BE2C (cell line): ENCODE measurements at regions not wholly inside any gene's neighbourhood (a gene's known extent, or its start where the extent isn't known, plus 50 kb on each side); places are given as distances from the start of the nearest gene placed in this dataset.

Experiments
- DNase-seq: peaks from one replicate; pipeline ENCODE4 v3.0.0-alpha.2; 2020
- H3K27me3 ChIP-seq: fragments of 250-450 bp; sonication (Bioruptor Pico); 2 replicates; pipeline ENCODE4 v1.5.1; 2020; ENCODE audit warnings: mild to moderate bottlenecking
- H3K36me3 ChIP-seq: fragments of 250-450 bp; sonication (Bioruptor Pico); 2 replicates; pipeline ENCODE4 v1.5.1; 2020; ENCODE audit warnings: mild to moderate bottlenecking
- H3K4me1 ChIP-seq: fragments of 250-450 bp; sonication (Bioruptor Pico); 2 replicates; pipeline ENCODE4 v1.5.1; 2020
- H3K4me3 ChIP-seq: 2 replicates; pipeline ENCODE4 v1.5.1; 2011; ENCODE audit warnings: low read depth, low read length
- H3K9me3 ChIP-seq: fragments of 250-450 bp; sonication (Bioruptor Pico); 2 replicates; pipeline ENCODE4 v1.5.1; 2020
- CTCF ChIP-seq: IDR thresholded peaks from 2 replicates; pipeline ENCODE4 v1.5.1; 2012; ENCODE audit warnings: mild to moderate bottlenecking, low read depth, low read length

DNA sequence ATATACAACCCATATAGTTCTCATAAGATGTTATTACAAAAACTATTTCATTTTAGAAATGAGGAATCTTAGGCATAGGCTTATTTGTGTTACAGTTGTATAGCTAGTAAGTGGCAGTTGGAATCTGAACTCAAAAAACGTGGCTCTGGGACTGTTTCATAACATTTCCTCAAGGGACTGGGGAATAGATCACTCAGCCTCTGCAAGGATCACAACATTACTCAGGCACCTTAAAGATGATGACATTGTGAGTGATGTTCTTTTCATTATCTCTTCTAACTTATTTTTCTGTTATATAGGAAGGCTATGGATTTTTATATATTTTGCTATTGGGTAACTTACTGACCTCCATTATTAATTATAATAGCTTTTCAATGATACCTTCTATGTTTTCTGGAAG, 774.2 kb upstream of the LCORL start:
- Histone ChIP-seq H3K9me3 (no peaks in the 10 kb centered on the region), H3K27me3 (no peaks in the 10 kb centered on the region), H3K4me1 (no peaks in the 10 kb centered on the region), H3K36me3 (no peaks in the 10 kb centered on the region), H3K4me3 (no peak overlapping the region)
- TF ChIP-seq CTCF = no peak
- no peak for DNase-seq

GRCh38 chr4:18777190-18777930, 755.8 kb upstream of the LCORL start:
- Histone ChIP-seq H3K4me1 (no peaks in the 10 kb centered on the region), H3K9me3 (no peaks in the 10 kb centered on the region), H3K36me3 (no peaks in the 10 kb centered on the region), H3K27me3 (no peaks in the 10 kb centered on the region; the same call in 1 of the 2 replicates), H3K4me3 (no peak overlapping the region)
- TF ChIP-seq CTCF = no peak
- no peak for DNase-seq

DNA sequence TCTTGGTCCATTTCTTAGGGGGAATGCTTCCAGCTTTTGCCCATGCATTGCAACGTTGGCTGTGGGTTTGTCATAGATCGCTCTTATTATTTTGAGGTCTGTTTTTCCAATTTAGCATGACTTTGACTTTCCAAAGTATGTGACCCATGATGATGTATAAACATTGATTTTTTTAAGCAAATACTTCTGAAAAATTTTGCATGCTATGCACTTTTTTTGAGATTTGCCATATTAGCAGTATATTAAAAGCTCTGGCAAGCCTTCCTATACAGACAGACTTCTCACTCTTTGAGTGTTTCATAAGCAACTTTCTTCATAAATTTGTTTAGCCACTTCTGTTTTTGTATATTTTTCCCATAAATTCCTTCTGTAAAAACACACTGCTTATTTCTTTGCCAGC, 746.4 kb upstream of the LCORL start:
- Histone ChIP-seq H3K4me1 (no peaks in the 10 kb centered on the region), H3K4me3 (no peak overlapping the region), H3K9me3 (no peaks in the 10 kb centered on the region), H3K36me3 (no peaks in the 10 kb centered on the region), H3K27me3 (no peaks in the 10 kb centered on the region)
- no peak for DNase-seq
- TF ChIP-seq CTCF = no peak

DNA sequence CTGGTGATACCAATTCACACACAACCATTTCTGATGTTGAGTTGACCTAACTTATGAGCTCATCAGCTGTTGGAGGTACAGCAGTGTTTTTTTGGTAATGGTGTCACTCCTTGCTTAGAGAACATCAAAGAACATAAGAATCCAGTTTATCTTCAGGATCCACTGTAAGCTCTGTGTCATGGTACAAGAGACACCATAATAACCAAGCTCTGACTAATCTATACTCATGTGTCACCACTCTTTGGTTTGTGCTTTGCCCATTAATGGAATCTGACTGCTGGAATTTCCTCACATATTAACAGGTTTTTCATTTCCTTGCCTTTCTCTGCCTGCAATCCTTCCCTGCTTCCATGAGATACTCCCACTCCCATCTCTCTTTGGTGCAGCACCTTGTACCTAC, 735.1 kb upstream of the LCORL start:
- no peak for DNase-seq
- no peaks in the 10 kb centered on the region for H3K36me3 ChIP-seq
- H3K9me3 ChIP-seq = no peaks in the 10 kb centered on the region
- no peaks in the 10 kb centered on the region for H3K4me1 ChIP-seq
- TF ChIP-seq CTCF = no peak
- no peak overlapping the region for H3K4me3 ChIP-seq
- H3K27me3 ChIP-seq = no peaks in the 10 kb centered on the region

DNA sequence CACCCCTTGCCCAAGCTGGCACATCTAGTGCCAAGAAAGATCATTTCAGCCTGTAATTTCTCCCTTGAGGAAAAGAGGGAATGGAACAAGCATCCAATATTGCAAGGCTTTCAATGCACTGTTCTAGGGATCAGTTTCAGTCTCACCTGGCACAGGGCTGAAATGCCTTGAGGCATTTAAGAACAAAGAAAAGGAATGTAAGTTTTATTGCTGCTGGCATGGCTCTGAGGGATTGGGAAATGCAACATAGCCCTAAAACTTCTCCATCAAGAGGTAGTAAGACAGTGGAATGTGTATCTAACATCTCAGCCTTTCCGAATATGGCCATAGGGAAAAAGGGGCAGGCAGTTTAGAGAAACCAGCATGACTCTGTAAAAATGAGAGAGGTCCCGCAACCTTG, 732.6 kb upstream of the LCORL start:
- Histone ChIP-seq H3K27me3 (no peaks in the 10 kb centered on the region), H3K4me1 (peaks cover 9% of the 10 kb centered on the region), H3K36me3 (no peaks in the 10 kb centered on the region), H3K4me3 (no peak overlapping the region), H3K9me3 (no peaks in the 10 kb centered on the region)
- TF ChIP-seq CTCF = no peak
- no peak for DNase-seq

- Histone ChIP-seq H3K9me3 (no peaks in the 10 kb centered on the region), H3K4me1 (peaks cover 9% of the 10 kb centered on the region), H3K36me3 (no peaks in the 10 kb centered on the region), H3K4me3 (no peak overlapping the region), H3K27me3 (no peaks in the 10 kb centered on the region)
- TF ChIP-seq CTCF = no peak
- DNase-seq = no peak
Measured at GRCh38 chr4:18751083-18751482, 729.5 kb upstream of the LCORL start.
